RWPE2 (cell line): ENCODE measurements at regions not wholly inside any gene's neighbourhood (a gene's known extent, or its start where the extent isn't known, plus 50 kb on each side); places are given as distances from the start of the nearest gene placed in this dataset.

ENCODE experiments used
- ATAC-seq: fragments of 200-7000 bp; cut with Tn5 transposase; 3 replicates; pipeline ENCODE4 v1.9.1; 2021; ENCODE audit warnings: low read depth
- DNase-seq: peaks from one replicate; pipeline ENCODE4 v3.0.0-alpha.2; 2020; ENCODE audit warnings: low spot score
- H3K27ac ChIP-seq: fragments of 450-650 bp; 2 replicates; pipeline ENCODE4 v1.5.1; 2017; ENCODE audit warnings: mild to moderate bottlenecking; ENCODE audit not compliant: poor library complexity, severe bottlenecking
- H3K27me3 ChIP-seq: fragments of 250-450 bp; sonication (Bioruptor Pico); 2 replicates; pipeline ENCODE4 v1.5.1; 2021; ENCODE audit warnings: mild to moderate bottlenecking, moderate library complexity; ENCODE audit not compliant: insufficient read depth, poor library complexity, severe bottlenecking
- H3K36me3 ChIP-seq: fragments of 250-450 bp; sonication (Bioruptor Pico); 2 replicates; pipeline ENCODE4 v1.5.1; 2020; ENCODE audit warnings: low read depth, mild to moderate bottlenecking, moderate library complexity
- H3K4me1 ChIP-seq: fragments of 250-450 bp; sonication (Bioruptor Pico); 2 replicates; pipeline ENCODE4 v1.5.1; 2021; ENCODE audit warnings: mild to moderate bottlenecking, moderate library complexity; ENCODE audit not compliant: insufficient read depth, poor library complexity, severe bottlenecking
- H3K4me3 ChIP-seq: fragments of 250-450 bp; sonication (Bioruptor Pico); 2 replicates; pipeline ENCODE4 v1.5.1; 2021; ENCODE audit warnings: mild to moderate bottlenecking, moderate library complexity; ENCODE audit not compliant: severe bottlenecking
- H3K9me3 ChIP-seq: fragments of 250-450 bp; sonication (Bioruptor Pico); 2 replicates; pipeline ENCODE4 v1.5.1; 2021; ENCODE audit warnings: mild to moderate bottlenecking, moderate library complexity; ENCODE audit not compliant: severe bottlenecking
- CTCF ChIP-seq: fragments of 450-650 bp; IDR thresholded peaks from one replicate; pipeline ENCODE4 v1.5.1; 2017; ENCODE audit warnings: mild to moderate bottlenecking, moderate library complexity; ENCODE audit not compliant: poor library complexity, severe bottlenecking

GRCh38 chr9:120303519-120303918, 276.4 kb downstream of the CDK5RAP2 start:
- no peak for DNase-seq
- H3K4me3 ChIP-seq: no peak overlapping the region
- no peak for TF ChIP-seq CTCF
- no peaks in the 10 kb centered on the region for H3K9me3 ChIP-seq
- no peaks in the 10 kb centered on the region for H3K4me1 ChIP-seq
- ATAC-seq: no peak
- H3K27me3 ChIP-seq: no peaks in the 10 kb centered on the region
- H3K27ac ChIP-seq: no peak overlapping the region
- no peaks in the 10 kb centered on the region for H3K36me3 ChIP-seq

- no peaks in the 10 kb centered on the region for H3K9me3 ChIP-seq
- no peaks in the 10 kb centered on the region for H3K36me3 ChIP-seq
- no peak for TF ChIP-seq CTCF
- no peak overlapping the region for H3K4me3 ChIP-seq
- no peak overlapping the region for H3K27ac ChIP-seq
- H3K4me1 ChIP-seq: no peaks in the 10 kb centered on the region
- DNase-seq (no peak), ATAC-seq (no peak)
- no peaks in the 10 kb centered on the region for H3K27me3 ChIP-seq
Observed at GRCh38 chr9:120299785-120300184, 280.2 kb downstream of the CDK5RAP2 start.

- no peak for ATAC-seq
Observed at GRCh38 chr9:120294003-120294402, 286.0 kb downstream of the CDK5RAP2 start.

GRCh38 chr9:120292606-120293005, 287.4 kb downstream of the CDK5RAP2 start:
- Histone ChIP-seq H3K4me1 (no peaks in the 10 kb centered on the region), H3K4me3 (no peak overlapping the region), H3K27ac (no peak overlapping the region), H3K27me3 (no peaks in the 10 kb centered on the region), H3K9me3 (no peaks in the 10 kb centered on the region), H3K36me3 (no peaks in the 10 kb centered on the region)
- DNase-seq (no peak), ATAC-seq (no peak)
- TF ChIP-seq CTCF: no peak

More at GRCh38 chr9:120294003-120294402, 286.0 kb downstream of the CDK5RAP2 start:
- no peaks in the 10 kb centered on the region for H3K9me3 ChIP-seq
- no peak for DNase-seq
- no peak overlapping the region for H3K4me3 ChIP-seq
- H3K27ac ChIP-seq: no peak overlapping the region
- H3K27me3 ChIP-seq: no peaks in the 10 kb centered on the region
- no peaks in the 10 kb centered on the region for H3K4me1 ChIP-seq
- no peak for TF ChIP-seq CTCF
- no peaks in the 10 kb centered on the region for H3K36me3 ChIP-seq

GRCh38 chr9:120291050-120291449, 288.9 kb downstream of the CDK5RAP2 start:
- Histone ChIP-seq H3K27ac (no peak overlapping the region), H3K36me3 (no peaks in the 10 kb centered on the region), H3K27me3 (no peaks in the 10 kb centered on the region), H3K4me3 (no peak overlapping the region), H3K4me1 (no peaks in the 10 kb centered on the region), H3K9me3 (no peaks in the 10 kb centered on the region)
- TF ChIP-seq CTCF: no peak
- no peak for ATAC-seq
- no peak for DNase-seq
